HUES64 (cell line): ENCODE measurements at regions not wholly inside any gene's neighbourhood (a gene's known extent, or its start where the extent isn't known, plus 50 kb on each side); places are given as distances from the start of the nearest gene placed in this dataset.

Experiments used
- H3K27ac ChIP-seq: 2 replicates; pipeline ENCODE4 v1.7.0; 2013; ENCODE audit warnings: low read depth, low read length, inconsistent platforms
- H3K27me3 ChIP-seq: 2 replicates; pipeline ENCODE4 v1.6.1; 2013; ENCODE audit warnings: mild to moderate bottlenecking, low read length; ENCODE audit not compliant: insufficient read depth
- H3K36me3 ChIP-seq: 2 replicates; pipeline ENCODE4 v1.6.1; 2013; ENCODE audit warnings: mild to moderate bottlenecking, low read length; ENCODE audit not compliant: insufficient read depth
- H3K4me1 ChIP-seq: 2 replicates; pipeline ENCODE4 v1.6.1; 2013; ENCODE audit warnings: mild to moderate bottlenecking, low read length, moderate library complexity; ENCODE audit not compliant: insufficient read depth
- H3K4me3 ChIP-seq: 2 replicates; pipeline ENCODE4 v1.5.1; 2013; ENCODE audit warnings: mild to moderate bottlenecking, low read length, moderate library complexity
- H3K9ac ChIP-seq: 2 replicates; pipeline ENCODE4 v1.6.1; 2013; ENCODE audit warnings: mild to moderate bottlenecking, low read depth, low read length
- H3K9me3 ChIP-seq: 2 replicates; pipeline ENCODE4 v1.6.1; 2013; ENCODE audit warnings: low read depth, low read length; ENCODE audit not compliant: insufficient read depth
- WGBS: fragments of 150-250, 120-280 bp; methylation state at CpG from one replicate; pipeline ENCODE4 v1.1.7; 2013; ENCODE audit warnings: missing lambda C conversion rate; 5-methylcytosine and 5-hydroxymethylcytosine counted together

- H3K9me3 ChIP-seq, result no peaks in the 10 kb centered on the region
- no peak overlapping the region for H3K4me3 ChIP-seq
- no peak overlapping the region for H3K9ac ChIP-seq
- H3K4me1 ChIP-seq, result peaks cover 5% of the 10 kb centered on the region
- H3K27ac ChIP-seq, result no peak overlapping the region
- H3K27me3 ChIP-seq, result no peaks in the 10 kb centered on the region
- H3K36me3 ChIP-seq, result no peaks in the 10 kb centered on the region
- 80% methylated on average over 6 of the region's 6 CpGs for WGBS
Observed at GRCh38 chr6:8215631-8216030, 113.3 kb upstream of the EEF1E1 start.

GRCh38 chr6:8213995-8214394 lies 111.6 kb upstream of the EEF1E1 start:
- WGBS, result 95% methylated on average over 3 of the region's 4 CpGs
- Histone ChIP-seq H3K9me3 (no peaks in the 10 kb centered on the region), H3K27me3 (no peaks in the 10 kb centered on the region)

GRCh38 chr6:8212720-8213434 lies 110.5 kb upstream of the EEF1E1 start:
- H3K27me3 ChIP-seq, result no peaks in the 10 kb centered on the region
- H3K27ac ChIP-seq, result no peak overlapping the region
- 96% methylated on average over 1 of the region's 2 CpGs for WGBS

More at GRCh38 chr6:8213995-8214394, 111.6 kb upstream of the EEF1E1 start:
- Histone ChIP-seq H3K4me1 (peaks cover 2% of the 10 kb centered on the region), H3K9ac (no peak overlapping the region), H3K36me3 (no peaks in the 10 kb centered on the region), H3K4me3 (no peak overlapping the region), H3K27ac (no peak overlapping the region)

GRCh38 chr6:8207869-8208191 lies 105.5 kb upstream of the EEF1E1 start:
- Histone ChIP-seq H3K4me1 (no peaks in the 10 kb centered on the region), H3K9ac (no peak overlapping the region), H3K27ac (no peak overlapping the region), H3K36me3 (no peaks in the 10 kb centered on the region), H3K4me3 (no peak overlapping the region), H3K9me3 (no peaks in the 10 kb centered on the region), H3K27me3 (no peaks in the 10 kb centered on the region)
- WGBS, result 91% methylated on average over 1 of the region's 1 CpG

More at GRCh38 chr6:8212720-8213434, 110.5 kb upstream of the EEF1E1 start:
- no peak overlapping the region for H3K4me3 ChIP-seq
- no peaks in the 10 kb centered on the region for H3K4me1 ChIP-seq
- no peaks in the 10 kb centered on the region for H3K36me3 ChIP-seq
- H3K9me3 ChIP-seq, result no peaks in the 10 kb centered on the region
- H3K9ac ChIP-seq, result no peak overlapping the region

DNA sequence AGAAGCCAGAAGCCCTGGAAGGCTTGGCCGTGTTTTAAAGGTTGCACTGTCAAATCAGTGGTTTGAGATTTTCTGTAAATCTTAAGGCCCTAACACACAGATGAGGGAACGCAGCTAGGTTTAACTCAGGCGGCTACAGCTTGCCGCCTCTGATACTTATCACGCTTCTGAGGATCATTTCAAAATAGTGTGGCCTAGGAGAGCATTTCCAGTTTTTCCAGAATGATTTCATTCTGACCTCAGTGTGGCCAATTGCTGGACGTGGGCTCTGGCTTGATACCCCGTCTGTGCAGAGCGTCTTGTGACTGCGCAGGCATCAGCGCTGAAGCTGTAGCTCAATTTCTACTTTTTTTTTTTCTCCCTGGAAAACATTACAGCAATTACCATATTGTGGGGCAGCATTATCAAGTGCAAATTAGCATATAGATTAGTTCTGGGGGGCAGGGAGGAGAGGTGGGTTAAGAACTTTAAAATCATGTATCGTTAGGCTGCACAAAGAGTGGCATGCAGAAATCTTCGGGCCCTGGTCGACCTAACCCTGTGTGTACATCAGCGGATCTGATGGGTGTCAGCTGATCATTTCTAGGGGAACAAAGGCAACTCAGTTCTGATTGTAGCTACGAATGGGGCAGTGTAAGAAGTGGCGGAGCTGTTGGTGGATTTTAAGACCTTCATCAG lies 105.0 kb upstream of the EEF1E1 start:
- Histone ChIP-seq H3K4me1 (no peaks in the 10 kb centered on the region), H3K27ac (no peak overlapping the region), H3K36me3 (no peaks in the 10 kb centered on the region), H3K9me3 (no peaks in the 10 kb centered on the region), H3K4me3 (no peak overlapping the region), H3K9ac (no peak overlapping the region), H3K27me3 (no peaks in the 10 kb centered on the region)
- WGBS, result 94% methylated on average over 16 of the region's 16 CpGs

- 81% methylated on average over 4 of the region's 5 CpGs for WGBS
- H3K4me3 ChIP-seq, result no peak overlapping the region
Observed at GRCh38 chr6:8203337-8203736, 101.0 kb upstream of the EEF1E1 start.

DNA sequence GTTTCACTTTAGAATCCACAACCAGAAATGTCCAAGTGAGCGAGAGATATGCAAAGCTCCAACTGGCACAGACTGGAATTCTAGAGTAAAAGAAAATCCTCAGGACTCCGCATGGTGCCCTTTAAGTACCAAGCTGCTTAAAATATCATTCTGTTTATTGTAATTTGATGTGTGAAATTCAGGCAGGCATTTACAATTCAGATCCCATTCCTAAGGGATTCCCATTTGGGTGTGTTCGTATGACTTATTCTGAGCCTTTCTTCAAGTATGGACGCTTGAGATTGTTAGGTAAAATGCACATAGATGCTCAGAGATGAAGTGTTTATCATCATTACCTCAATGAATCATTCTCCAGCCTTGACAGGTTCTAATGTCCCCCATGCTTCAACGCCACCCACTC lies 99.3 kb upstream of the EEF1E1 start:
- H3K36me3 ChIP-seq, result no peaks in the 10 kb centered on the region
- H3K9ac ChIP-seq, result no peak overlapping the region
- no peak overlapping the region for H3K27ac ChIP-seq
- no peaks in the 10 kb centered on the region for H3K4me1 ChIP-seq
- H3K4me3 ChIP-seq, result no peak overlapping the region
- no peaks in the 10 kb centered on the region for H3K9me3 ChIP-seq
- 94% methylated on average over 3 of the region's 5 CpGs for WGBS
- H3K27me3 ChIP-seq, result no peaks in the 10 kb centered on the region

More at GRCh38 chr6:8203337-8203736, 101.0 kb upstream of the EEF1E1 start:
- no peaks in the 10 kb centered on the region for H3K27me3 ChIP-seq
- H3K4me1 ChIP-seq, result no peaks in the 10 kb centered on the region
- H3K36me3 ChIP-seq, result no peaks in the 10 kb centered on the region
- H3K9ac ChIP-seq, result no peak overlapping the region
- H3K27ac ChIP-seq, result no peak overlapping the region
- H3K9me3 ChIP-seq, result no peaks in the 10 kb centered on the region

- H3K9ac ChIP-seq, result no peak overlapping the region
- no peaks in the 10 kb centered on the region; the same call in 1 of the 2 replicates for H3K4me1 ChIP-seq
- no peak overlapping the region for H3K27ac ChIP-seq
- no peaks in the 10 kb centered on the region for H3K36me3 ChIP-seq
- 93% methylated on average over 3 of the region's 3 CpGs for WGBS
- no peaks in the 10 kb centered on the region for H3K27me3 ChIP-seq
- no peak overlapping the region for H3K4me3 ChIP-seq
- H3K9me3 ChIP-seq, result no peaks in the 10 kb centered on the region
Observed at GRCh38 chr6:8200255-8200654, 97.9 kb upstream of the EEF1E1 start.

DNA sequence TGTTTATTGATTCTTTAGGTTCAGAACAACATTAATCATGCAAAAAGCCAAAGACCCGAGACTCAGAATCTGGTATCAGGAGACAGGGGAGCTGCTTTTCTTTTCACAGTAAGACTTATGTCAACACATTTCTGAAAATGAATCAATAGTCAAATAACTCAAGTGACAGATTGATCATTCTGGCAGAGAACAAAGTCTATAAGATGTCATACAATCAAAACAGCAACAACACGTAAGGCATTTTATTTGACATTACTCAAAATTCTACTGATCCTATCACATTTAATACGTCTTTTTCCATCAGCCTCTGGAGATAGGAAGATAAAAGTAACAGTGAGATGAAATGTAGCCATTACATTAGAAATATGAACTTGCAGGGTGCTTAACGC lies 93.4 kb upstream of the EEF1E1 start:
- peaks cover 21% of the 10 kb centered on the region for H3K4me1 ChIP-seq
- WGBS, result 100% methylated on average over 2 of the region's 4 CpGs
- no peak overlapping the region for H3K4me3 ChIP-seq
- no peaks in the 10 kb centered on the region for H3K36me3 ChIP-seq
- H3K27ac ChIP-seq, result no peak overlapping the region
- H3K9me3 ChIP-seq, result no peaks in the 10 kb centered on the region
- H3K9ac ChIP-seq, result no peak overlapping the region
- H3K27me3 ChIP-seq, result no peaks in the 10 kb centered on the region

DNA sequence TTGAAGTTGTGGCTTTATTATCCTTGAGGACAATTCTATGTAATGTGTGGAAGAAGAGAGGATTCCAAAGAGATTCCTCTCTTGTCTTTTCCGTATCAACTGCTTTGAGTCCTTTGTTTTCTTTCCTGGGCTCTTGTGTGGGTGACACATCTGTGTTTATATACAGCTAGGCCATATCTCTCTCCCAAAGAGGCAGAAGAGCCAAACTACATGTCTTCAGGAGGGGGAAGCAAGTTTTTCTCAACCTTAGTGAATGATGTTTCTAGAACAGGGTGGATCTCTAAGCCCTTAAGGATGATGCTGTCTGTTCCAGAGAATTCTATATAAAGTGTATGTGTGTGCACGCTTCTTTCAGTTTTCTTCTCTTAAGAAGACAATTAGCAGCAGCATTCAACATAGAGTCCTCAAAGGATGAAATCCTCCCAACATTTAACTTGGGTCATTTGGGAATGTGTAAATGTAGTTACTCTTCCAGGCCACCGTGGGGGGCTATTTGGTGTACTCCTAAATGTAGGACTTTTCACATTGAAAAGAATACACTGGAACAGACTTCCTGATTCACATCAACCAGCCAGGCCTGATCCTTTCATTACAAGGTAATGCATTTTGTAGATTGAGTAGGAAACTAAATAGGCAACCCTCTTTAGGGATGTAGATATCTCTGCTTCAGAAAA lies 92.8 kb upstream of the EEF1E1 start:
- Histone ChIP-seq H3K36me3 (no peaks in the 10 kb centered on the region), H3K9ac (no peak overlapping the region), H3K27me3 (no peaks in the 10 kb centered on the region), H3K4me3 (no peak overlapping the region), H3K9me3 (no peaks in the 10 kb centered on the region), H3K4me1 (peaks cover 21% of the 10 kb centered on the region), H3K27ac (no peak overlapping the region; the same call in 1 of the 2 replicates)
- WGBS, result 80% methylated on average over 1 of the region's 3 CpGs

DNA sequence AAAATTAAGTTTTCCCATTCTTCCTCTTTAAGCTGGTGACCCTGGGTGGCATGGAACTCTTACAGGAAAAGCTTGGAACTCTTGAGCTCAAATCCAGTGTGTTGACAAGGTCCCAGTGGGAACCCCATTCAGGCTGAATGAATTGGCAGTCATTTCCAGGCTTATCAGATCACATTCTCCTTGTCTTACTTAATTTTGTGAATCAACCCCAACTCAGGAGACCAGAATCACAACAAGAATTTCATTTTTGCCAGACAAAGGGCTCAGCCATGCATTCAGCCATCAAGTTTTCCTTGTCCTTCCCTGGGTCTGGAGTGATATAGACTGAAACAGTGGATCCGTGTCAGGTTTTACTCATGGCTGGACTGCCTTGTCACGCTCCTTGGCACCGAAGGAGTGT lies 92.1 kb upstream of the EEF1E1 start:
- no peaks in the 10 kb centered on the region for H3K27me3 ChIP-seq
- no peaks in the 10 kb centered on the region for H3K36me3 ChIP-seq
- H3K9ac ChIP-seq, result no peak overlapping the region
- no peak overlapping the region for H3K4me3 ChIP-seq
- no peak overlapping the region; the same call in 1 of the 2 replicates for H3K27ac ChIP-seq
- H3K4me1 ChIP-seq, result peaks cover 21% of the 10 kb centered on the region
- H3K9me3 ChIP-seq, result no peaks in the 10 kb centered on the region
- 83% methylated on average over 3 of the region's 3 CpGs for WGBS
